SU-DHL-6 (cell line): ENCODE measurements at regions not wholly inside any gene's neighbourhood (a gene's known extent, or its start where the extent isn't known, plus 50 kb on each side); places are given as distances from the start of the nearest gene placed in this dataset.

Experiments used
- H2AFZ ChIP-seq: fragments of 200-600 bp; sonication (generic); 2 replicates; pipeline ENCODE4 v1.6.1; 2014; ENCODE audit warnings: low read depth, mild to moderate bottlenecking, moderate library complexity, mixed read lengths, antibody characterized with exemption, low read length; ENCODE audit not compliant: severe bottlenecking
- H3F3A ChIP-seq: fragments of 200-600 bp; shearing (Covaris generic); 2 replicates; pipeline ENCODE4 v1.6.0; 2016; ENCODE audit warnings: antibody characterized with exemption, mild to moderate bottlenecking; ENCODE audit not compliant: insufficient read depth
- H3K27ac ChIP-seq: fragments of 200-600 bp; sonication (generic); 2 replicates; pipeline ENCODE4 v1.5.1; 2016; ENCODE audit warnings: low read depth, mild to moderate bottlenecking, low read length, moderate library complexity, mixed read lengths
- H3K27me3 ChIP-seq: fragments of 200-600 bp; sonication (generic), shearing (Covaris generic); 2 replicates; pipeline ENCODE4 v1.6.0; 2014; ENCODE audit warnings: mild to moderate bottlenecking, low read length
- H3K36me3 ChIP-seq: fragments of 200-600 bp; sonication (generic); 2 replicates; pipeline ENCODE4 v1.6.1; 2014; ENCODE audit warnings: mild to moderate bottlenecking, low read length, mixed read lengths
- H3K4me2 ChIP-seq: fragments of 300-600, 200-600 bp; shearing (Covaris generic), sonication (generic); 2 replicates; pipeline ENCODE4 v1.6.0; 2014; ENCODE audit warnings: low read length, low read depth, mild to moderate bottlenecking; ENCODE audit not compliant: poor library complexity, severe bottlenecking
- H3K4me3 ChIP-seq: fragments of 200-600 bp; sonication (generic); 2 replicates; pipeline ENCODE4 v1.5.1; 2014; ENCODE audit warnings: antibody characterized with exemption, low read length, mild to moderate bottlenecking, mixed read lengths; ENCODE audit not compliant: insufficient read depth, poor library complexity, severe bottlenecking
- H3K79me2 ChIP-seq: fragments of 200-600 bp; sonication (generic); 2 replicates; pipeline ENCODE4 v1.6.1; 2014; ENCODE audit warnings: mild to moderate bottlenecking, low read length, moderate library complexity; ENCODE audit not compliant: insufficient read depth
- H3K9ac ChIP-seq: fragments of 200-600 bp; sonication (generic); 2 replicates; pipeline ENCODE4 v1.7.0; 2014; ENCODE audit warnings: mild to moderate bottlenecking, low read length
- H3K9me2 ChIP-seq: fragments of 200-600 bp; sonication (generic); replicated peaks from 2 replicates; pipeline ENCODE4 v1.6.1; 2014; ENCODE audit warnings: low read length; ENCODE audit not compliant: insufficient read depth
- H3K9me3 ChIP-seq: fragments of 200-600 bp; sonication (generic); 2 replicates; pipeline ENCODE4 v1.6.1; 2014; ENCODE audit warnings: low read length, mixed read lengths; ENCODE audit not compliant: insufficient read depth
- H4K20me1 ChIP-seq: fragments of 200-600 bp; sonication (generic); 2 replicates; pipeline ENCODE4 v1.6.1; 2014; ENCODE audit warnings: low read depth, mild to moderate bottlenecking, antibody characterized with exemption, low read length, moderate library complexity, mixed read lengths
- EZH2phosphoT487 ChIP-seq: fragments of 200-600 bp; sonication (generic), shearing (Covaris generic); conservative IDR thresholded peaks from 2 replicates; pipeline ENCODE4 v1.6.1; 2018; ENCODE audit warnings: mild to moderate bottlenecking, antibody characterized with exemption, low read length, moderate library complexity, mixed read lengths
- TF ChIP-seq, protein P1 (sequence below): fragments of 200-600 bp; sonication (generic); IDR thresholded peaks from one replicate; pipeline ENCODE4 v1.5.1; 2017; ENCODE audit warnings: antibody characterized with exemption, mild to moderate bottlenecking, low read length, moderate library complexity; ENCODE audit not compliant: insufficient read depth, poor library complexity, severe bottlenecking

GRCh38 chr2:12127638-12128037 is 381.2 kb downstream of the LPIN1 start:
- H3K36me3 ChIP-seq: no peaks in the 10 kb centered on the region
- H2AFZ ChIP-seq: peak overlapping the region; percentile 65
- no peaks in the 10 kb centered on the region for H3K9me2 ChIP-seq
- no peaks in the 10 kb centered on the region for H4K20me1 ChIP-seq
- peak overlapping the region; percentile 56 for H3K4me2 ChIP-seq
- no peaks in the 10 kb centered on the region for H3K79me2 ChIP-seq
- H3K4me3 ChIP-seq: peak overlapping the region; percentile 5
- H3K27ac ChIP-seq: peak overlapping the region; percentile 81
- TF ChIP-seq, protein P1, sequence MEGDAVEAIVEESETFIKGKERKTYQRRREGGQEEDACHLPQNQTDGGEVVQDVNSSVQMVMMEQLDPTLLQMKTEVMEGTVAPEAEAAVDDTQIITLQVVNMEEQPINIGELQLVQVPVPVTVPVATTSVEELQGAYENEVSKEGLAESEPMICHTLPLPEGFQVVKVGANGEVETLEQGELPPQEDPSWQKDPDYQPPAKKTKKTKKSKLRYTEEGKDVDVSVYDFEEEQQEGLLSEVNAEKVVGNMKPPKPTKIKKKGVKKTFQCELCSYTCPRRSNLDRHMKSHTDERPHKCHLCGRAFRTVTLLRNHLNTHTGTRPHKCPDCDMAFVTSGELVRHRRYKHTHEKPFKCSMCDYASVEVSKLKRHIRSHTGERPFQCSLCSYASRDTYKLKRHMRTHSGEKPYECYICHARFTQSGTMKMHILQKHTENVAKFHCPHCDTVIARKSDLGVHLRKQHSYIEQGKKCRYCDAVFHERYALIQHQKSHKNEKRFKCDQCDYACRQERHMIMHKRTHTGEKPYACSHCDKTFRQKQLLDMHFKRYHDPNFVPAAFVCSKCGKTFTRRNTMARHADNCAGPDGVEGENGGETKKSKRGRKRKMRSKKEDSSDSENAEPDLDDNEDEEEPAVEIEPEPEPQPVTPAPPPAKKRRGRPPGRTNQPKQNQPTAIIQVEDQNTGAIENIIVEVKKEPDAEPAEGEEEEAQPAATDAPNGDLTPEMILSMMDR: no peak
- no peak for TF ChIP-seq EZH2phosphoT487
- H3F3A ChIP-seq: peaks cover 22% of the 10 kb centered on the region; the same call in 1 of the 2 replicates
- H3K27me3 ChIP-seq: no peaks in the 10 kb centered on the region
- H3K9ac ChIP-seq: peak overlapping the region; percentile 43
- H3K9me3 ChIP-seq: no peaks in the 10 kb centered on the region

- TF ChIP-seq, protein P1: no peak
- TF ChIP-seq EZH2phosphoT487: no peak
- H4K20me1 ChIP-seq: no peaks in the 10 kb centered on the region
- no peak overlapping the region for H2AFZ ChIP-seq
- no peak overlapping the region; the same call in 1 of the 2 replicates for H3K27ac ChIP-seq
- no peaks in the 10 kb centered on the region for H3K79me2 ChIP-seq
- H3K36me3 ChIP-seq: no peaks in the 10 kb centered on the region
- no peaks in the 10 kb centered on the region for H3K27me3 ChIP-seq
- H3K9me2 ChIP-seq: no peaks in the 10 kb centered on the region
- peaks cover 4% of the 10 kb centered on the region; the same call in 1 of the 2 replicates for H3F3A ChIP-seq
- no peak overlapping the region for H3K4me3 ChIP-seq
- H3K4me2 ChIP-seq: no peak overlapping the region
- H3K9ac ChIP-seq: no peak overlapping the region
- no peaks in the 10 kb centered on the region for H3K9me3 ChIP-seq
Observed at GRCh38 chr2:12131975-12132374, 385.5 kb downstream of the LPIN1 start.

GRCh38 chr2:12141618-12142258 is 395.3 kb downstream of the LPIN1 start:
- Histone ChIP-seq H3K4me3 (no peak overlapping the region), H3K9me3 (no peaks in the 10 kb centered on the region), H3K9me2 (no peaks in the 10 kb centered on the region), H3K79me2 (no peaks in the 10 kb centered on the region), H3F3A (no peaks in the 10 kb centered on the region), H3K9ac (no peak overlapping the region), H2AFZ (no peak overlapping the region), H3K36me3 (no peaks in the 10 kb centered on the region), H4K20me1 (no peaks in the 10 kb centered on the region), H3K27me3 (no peaks in the 10 kb centered on the region), H3K4me2 (no peak overlapping the region), H3K27ac (no peak overlapping the region)
- TF ChIP-seq, protein P1: no peak
- TF ChIP-seq EZH2phosphoT487: no peak
